WTC11 (cell line): ENCODE measurements at regions not wholly inside any gene's neighbourhood (a gene's known extent, or its start where the extent isn't known, plus 50 kb on each side); places are given as distances from the start of the nearest gene placed in this dataset.
"Not testable (repeated sequence)": the region's sequence is repeated elsewhere in the genome, so short reads cannot be mapped to it uniquely, and the experiment has no call there.

Experiments
- CTCF ChIP-seq: fragments of 200-600 bp; IDR thresholded peaks from 2 replicates; pipeline ENCODE4 v1.8.0; 2022; ENCODE audit warnings: antibody characterized with exemption
- TEAD4 ChIP-seq: sonication (generic); formaldehyde crosslinking; IDR thresholded peaks from 2 replicates; pipeline ENCODE4 v1.8.0; 2022; ENCODE audit warnings: mild to moderate bottlenecking, missing genetic modification reagents

GRCh38 chr2:582289-582688, 94.9 kb downstream of the TMEM18 start:
- TF ChIP-seq CTCF, TEAD4: not testable (repeated sequence)
